HG03135 (cell line): ENCODE measurements at regions not wholly inside any gene's neighbourhood (a gene's known extent, or its start where the extent isn't known, plus 50 kb on each side); places are given as distances from the start of the nearest gene placed in this dataset.
"Not testable (repeated sequence)": the region's sequence is repeated elsewhere in the genome, so short reads cannot be mapped to it uniquely, and the experiment has no call there.

Experiments used
- ATAC-seq: cut with Tn5 transposase; IDR thresholded peaks from one replicate; pipeline ENCODE4 v1.9.1; 2021; ENCODE audit warnings: mild to moderate bottlenecking, moderate library complexity; ENCODE audit not compliant: unreplicated experiment

GRCh38 chr10:33073641-33074415 lies 115.8 kb upstream of the ITGB1 start:
- ATAC-seq = no peak

GRCh38 chr10:33071857-33072256 lies 113.8 kb upstream of the ITGB1 start:
- ATAC-seq = no peak

- ATAC-seq = no peak
Observed at GRCh38 chr10:33070101-33070500, 112.1 kb upstream of the ITGB1 start.

- ATAC-seq = no peak
Observed at GRCh38 chr10:33067917-33068316, 109.9 kb upstream of the ITGB1 start.

- no peak for ATAC-seq
Observed at GRCh38 chr10:33067481-33067880, 109.5 kb upstream of the ITGB1 start.

GRCh38 chr10:33066558-33067236 lies 108.7 kb upstream of the ITGB1 start:
- ATAC-seq = no peak

GRCh38 chr10:33065111-33065510 lies 107.1 kb upstream of the ITGB1 start:
- ATAC-seq = no peak

- no peak for ATAC-seq
Observed at GRCh38 chr10:33064706-33065105, 106.7 kb upstream of the ITGB1 start.

GRCh38 chr10:33057620-33058019 lies 99.6 kb upstream of the ITGB1 start:
- ATAC-seq = no peak

- no peak for ATAC-seq
Observed at GRCh38 chr10:33056828-33057596, 99.0 kb upstream of the ITGB1 start.

GRCh38 chr10:33055625-33056024 lies 97.6 kb upstream of the ITGB1 start:
- ATAC-seq = no peak

- no peak for ATAC-seq
Observed at GRCh38 chr10:33052915-33053810, 95.1 kb upstream of the ITGB1 start.

GRCh38 chr10:33052263-33052875 lies 94.3 kb upstream of the ITGB1 start:
- no peak for ATAC-seq

GRCh38 chr10:33049963-33050920 lies 92.2 kb upstream of the ITGB1 start:
- not testable (repeated sequence) for ATAC-seq

GRCh38 chr10:33048223-33048622 lies 90.2 kb upstream of the ITGB1 start:
- ATAC-seq = no peak

GRCh38 chr10:33047655-33048054 lies 89.6 kb upstream of the ITGB1 start:
- no peak for ATAC-seq

GRCh38 chr10:33046792-33047191 lies 88.8 kb upstream of the ITGB1 start:
- ATAC-seq = no peak

- no peak for ATAC-seq
Observed at GRCh38 chr10:33045421-33045820, 87.4 kb upstream of the ITGB1 start.

GRCh38 chr10:33042565-33042964 lies 84.5 kb upstream of the ITGB1 start:
- no peak for ATAC-seq
